ENCODE measurements at regions not wholly inside any gene's neighbourhood (a gene's known extent, or its start where the extent isn't known, plus 50 kb on each side); places are given as distances from the start of the nearest gene placed in this dataset.

DNA sequence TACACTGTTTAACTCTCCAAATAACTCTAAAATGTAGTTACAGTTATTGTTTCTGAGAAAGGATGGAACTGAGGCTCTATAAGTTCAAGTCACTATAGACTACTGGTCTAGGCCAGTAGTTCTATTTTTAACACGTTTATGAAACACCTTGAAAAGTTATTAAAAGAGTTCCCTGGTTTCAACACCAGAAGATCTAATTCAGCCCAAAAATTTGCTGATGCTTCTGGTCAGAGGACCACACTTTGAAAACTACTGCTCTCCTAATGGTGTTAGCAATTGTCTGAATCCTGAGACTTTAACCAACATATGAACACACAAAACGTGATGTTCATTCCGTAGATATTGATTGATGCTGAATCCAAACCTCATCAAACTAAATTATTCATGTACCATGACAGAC is 658.6 kb upstream of the STEAP1 start:
- TF ChIP-seq, protein P1, sequence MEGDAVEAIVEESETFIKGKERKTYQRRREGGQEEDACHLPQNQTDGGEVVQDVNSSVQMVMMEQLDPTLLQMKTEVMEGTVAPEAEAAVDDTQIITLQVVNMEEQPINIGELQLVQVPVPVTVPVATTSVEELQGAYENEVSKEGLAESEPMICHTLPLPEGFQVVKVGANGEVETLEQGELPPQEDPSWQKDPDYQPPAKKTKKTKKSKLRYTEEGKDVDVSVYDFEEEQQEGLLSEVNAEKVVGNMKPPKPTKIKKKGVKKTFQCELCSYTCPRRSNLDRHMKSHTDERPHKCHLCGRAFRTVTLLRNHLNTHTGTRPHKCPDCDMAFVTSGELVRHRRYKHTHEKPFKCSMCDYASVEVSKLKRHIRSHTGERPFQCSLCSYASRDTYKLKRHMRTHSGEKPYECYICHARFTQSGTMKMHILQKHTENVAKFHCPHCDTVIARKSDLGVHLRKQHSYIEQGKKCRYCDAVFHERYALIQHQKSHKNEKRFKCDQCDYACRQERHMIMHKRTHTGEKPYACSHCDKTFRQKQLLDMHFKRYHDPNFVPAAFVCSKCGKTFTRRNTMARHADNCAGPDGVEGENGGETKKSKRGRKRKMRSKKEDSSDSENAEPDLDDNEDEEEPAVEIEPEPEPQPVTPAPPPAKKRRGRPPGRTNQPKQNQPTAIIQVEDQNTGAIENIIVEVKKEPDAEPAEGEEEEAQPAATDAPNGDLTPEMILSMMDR (IDR thresholded peaks at IDR 0.05; ENCODE audit: low read length, missing control alignments): no peak
- H3K4me3 ChIP-seq (replicated peaks; ENCODE audit: low read depth, low read length): no peak overlapping the region
- no peak for DNase-seq (ENCODE audit: low read depth)

DNA sequence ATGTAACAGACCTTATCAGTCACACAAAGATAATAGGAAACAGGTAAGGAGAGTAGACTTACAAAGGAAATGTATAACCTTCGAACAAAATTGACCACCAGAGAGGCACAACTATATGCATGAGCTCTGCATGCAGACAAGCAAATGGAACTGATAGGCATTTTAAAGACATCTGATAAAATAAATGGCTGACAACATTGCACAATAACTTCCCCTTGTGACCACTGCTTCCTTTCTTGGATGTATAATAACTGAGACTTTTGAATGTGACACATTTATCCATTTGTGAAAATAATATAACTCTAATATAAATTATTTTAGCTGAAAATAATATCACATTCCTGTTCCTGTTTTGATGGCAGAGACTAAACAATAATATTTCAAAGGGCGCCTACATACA is 654.2 kb upstream of the STEAP1 start:
- TF ChIP-seq, protein P1 (IDR thresholded peaks at IDR 0.05; ENCODE audit: low read length, missing control alignments): no peak
- H3K4me3 ChIP-seq (replicated peaks; ENCODE audit: low read depth, low read length): no peak overlapping the region
- no peak for DNase-seq (ENCODE audit: low read depth)

DNA sequence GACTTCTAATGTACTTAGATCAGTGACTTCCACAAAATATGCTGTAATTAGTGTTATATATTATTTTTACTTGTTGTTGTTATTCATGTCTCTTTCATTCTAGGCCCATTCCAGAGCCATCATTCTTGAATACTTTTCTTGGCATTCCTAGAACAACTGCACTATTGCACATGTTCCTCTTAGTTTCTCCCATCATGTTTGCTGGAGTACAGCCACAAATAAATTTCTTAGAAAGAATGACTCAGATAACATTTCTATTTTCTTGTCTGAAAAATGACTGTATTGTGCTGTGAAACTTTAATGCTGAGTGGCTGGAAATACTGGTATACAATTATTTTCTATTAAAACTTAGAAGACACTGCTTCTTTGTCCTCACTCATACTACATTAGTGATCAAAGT is 651.0 kb upstream of the STEAP1 start:
- TF ChIP-seq, protein P1 (IDR thresholded peaks at IDR 0.05; ENCODE audit: low read length, missing control alignments): no peak
- H3K4me3 ChIP-seq (replicated peaks; ENCODE audit: low read depth, low read length): no peak overlapping the region
- no peak for DNase-seq (ENCODE audit: low read depth)

DNA sequence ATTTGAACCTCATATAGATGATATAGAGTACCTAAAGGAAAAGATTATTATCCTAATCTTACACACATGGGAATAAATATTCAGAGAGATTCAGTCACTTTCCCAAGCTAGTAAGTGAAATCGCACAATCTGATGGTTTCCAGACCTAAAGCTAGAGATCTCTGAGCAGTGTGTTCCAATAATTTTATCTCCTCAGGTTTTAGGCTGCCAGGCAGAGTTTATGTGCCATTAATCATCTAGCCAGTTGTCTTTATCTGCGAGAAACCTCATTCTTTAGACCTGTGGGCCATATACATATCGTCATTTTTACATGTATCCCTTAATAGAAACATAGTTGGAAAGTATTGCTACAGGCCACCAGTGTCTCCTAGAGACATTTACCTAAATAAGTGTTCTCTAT is 647.2 kb upstream of the STEAP1 start:
- H3K4me3 ChIP-seq (replicated peaks; ENCODE audit: low read depth, low read length): no peak overlapping the region
- no peak for DNase-seq (ENCODE audit: low read depth)
- TF ChIP-seq, protein P1 (IDR thresholded peaks at IDR 0.05; ENCODE audit: low read length, missing control alignments): no peak

DNA sequence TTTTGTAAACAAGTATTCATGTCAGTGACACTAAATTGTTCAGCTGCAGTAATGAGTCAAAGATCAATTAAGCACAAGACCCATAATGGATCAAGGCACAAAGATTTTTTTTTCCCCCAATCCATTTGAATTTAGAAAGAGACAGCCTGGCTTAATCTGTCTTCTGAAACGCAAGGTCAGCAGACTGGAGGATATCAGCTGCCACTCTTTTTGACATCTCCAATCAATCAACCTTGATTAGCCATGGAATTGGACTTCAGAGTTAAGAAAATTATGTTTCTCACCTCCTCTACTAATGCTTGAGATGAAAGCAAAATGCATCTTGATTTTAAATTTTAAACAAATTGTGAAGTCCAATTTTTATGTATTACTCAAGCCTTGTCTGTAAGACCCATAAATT is 642.4 kb upstream of the STEAP1 start:
- no peak overlapping the region for H3K4me3 ChIP-seq (replicated peaks; ENCODE audit: low read depth, low read length)
- no peak for DNase-seq (ENCODE audit: low read depth)
- TF ChIP-seq, protein P1 (IDR thresholded peaks at IDR 0.05; ENCODE audit: low read length, missing control alignments): no peak

DNA sequence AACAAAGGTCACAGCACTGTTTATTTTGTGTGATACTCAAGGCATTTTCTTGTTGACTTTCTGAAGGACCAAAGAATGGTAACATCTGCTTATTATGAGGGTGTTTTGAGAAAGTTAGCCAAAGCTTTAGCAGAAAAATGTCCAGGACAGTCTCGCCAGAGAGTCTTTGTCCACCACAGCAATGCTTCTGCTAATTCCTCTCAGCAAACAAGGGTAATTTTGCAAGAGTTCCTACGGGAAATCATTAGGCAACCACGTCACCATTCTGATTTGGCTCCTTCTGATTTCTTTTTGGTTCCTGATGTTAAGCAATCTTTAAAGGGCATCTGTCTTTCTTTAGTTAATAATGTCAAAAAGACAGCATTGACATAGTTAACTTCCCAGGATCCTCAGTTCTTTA is 639.3 kb upstream of the STEAP1 start:
- no peak for DNase-seq (ENCODE audit: low read depth)
- no peak overlapping the region for H3K4me3 ChIP-seq (replicated peaks; ENCODE audit: low read depth, low read length)
- TF ChIP-seq, protein P1 (IDR thresholded peaks at IDR 0.05; ENCODE audit: low read length, missing control alignments): no peak

DNA sequence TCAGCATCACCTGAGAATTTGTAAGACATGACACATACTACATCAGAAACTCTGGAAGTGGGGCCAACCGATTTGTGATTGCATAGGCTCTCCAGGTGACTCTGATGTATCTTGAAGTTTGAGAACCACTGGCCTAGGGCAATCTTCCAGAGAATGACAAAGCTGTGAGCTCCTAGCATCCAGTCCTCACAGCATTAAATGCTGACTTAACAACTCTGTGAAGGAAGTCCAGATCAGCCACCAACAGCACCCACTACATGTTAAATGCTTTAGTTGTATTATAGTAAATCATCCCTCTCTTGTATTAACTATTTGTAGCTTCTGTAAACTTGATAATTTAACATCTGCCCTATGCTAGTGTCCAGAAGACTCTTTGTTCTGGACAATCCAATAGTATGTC is 636.5 kb upstream of the STEAP1 start:
- DNase-seq (ENCODE audit: low read depth): no peak
- TF ChIP-seq, protein P1 (IDR thresholded peaks at IDR 0.05; ENCODE audit: low read length, missing control alignments): no peak
- H3K4me3 ChIP-seq (replicated peaks; ENCODE audit: low read depth, low read length): no peak overlapping the region

Measured in fibroblast of pulmonary artery (primary cell).